ENCODE measurements at regions not wholly inside any gene's neighbourhood (a gene's known extent, or its start where the extent isn't known, plus 50 kb on each side); places are given as distances from the start of the nearest gene placed in this dataset.

- TF ChIP-seq CTCF (IDR thresholded peaks at IDR 0.05) (no peak), POLR2AphosphoS5 (IDR thresholded peaks at IDR 0.05) (no peak), POLR2A (IDR thresholded peaks at IDR 0.05) (no peak)
Measured at GRCh38 chr13:40342901-40343300, 323.5 kb downstream of the FOXO1 start.

All from breast epithelium (tissue), 3 donors.